Pancreas (tissue), 10 donors: ENCODE measurements at regions not wholly inside any gene's neighbourhood (a gene's known extent, or its start where the extent isn't known, plus 50 kb on each side); places are given as distances from the start of the nearest gene placed in this dataset.
A peak's percentile ranks its signal among the peaks of the same experiment; 100 is the strongest.

Source experiments
- ATAC-seq, 4 donors: fragments of 200-7000 bp; cut with Tn5 transposase; one replicate each; pipeline versions ENCODE4 v1.8.0 to v1.9.1; 2020; ENCODE audit warnings: mild to moderate bottlenecking in 4 of 4, moderate library complexity in 4 of 4
- DNase-seq, 6 donors: peaks; one replicate each; pipeline ENCODE4 v3.0.0-alpha.2; 2020
- FAIRE-seq: peaks from 2 replicates; lab custom pipeline; 2012; peaks lifted over from hg19 to GRCh38; lab: Jason Lieb, UNC
- H3K27ac ChIP-seq, 4 donors: fragments of 200-600 bp; sonication (generic); 1 replicate in 3 of 4; 2 replicates in 1 of 4; pipeline versions ENCODE4 v1.5.0 to v1.8.0; 2020
- H3K27me3 ChIP-seq, 4 donors: fragments of 200-600 bp; one replicate each; pipeline ENCODE4 v1.8.0; 2021
- H3K36me3 ChIP-seq, 3 donors: fragments of 200-600 bp; sonication (generic) in 1 of 3; one replicate each; pipeline versions ENCODE4 v1.5.0 to v1.8.0; 2020 to 2021
- H3K4me1 ChIP-seq, 3 donors: fragments of 200-600 bp; one replicate each; pipeline ENCODE4 v1.8.0; 2021
- H3K4me3 ChIP-seq, 4 donors: fragments of 200-600 bp; sonication (generic) in 2 of 4; one replicate each; pipeline versions ENCODE4 v1.5.0 to v1.8.0; 2020 to 2021
- H3K9me3 ChIP-seq, 4 donors: fragments of 200-600 bp; one replicate each; pipeline ENCODE4 v1.8.0; 2021
- WGBS, 2 donors: extraction: QIAGEN DNeasy Blood & Tissue Kit; methylation state at CpG; one replicate each; pipeline ENCODE4 v1.1.7; 2013; 5-methylcytosine and 5-hydroxymethylcytosine counted together
- intact Hi-C, 3 donors: fragments of 100-400 bp; cut with DNase I; formaldehyde crosslinking; loops; one replicate each; pipeline versions ENCODE4 v1.11.1 to v1.14.2; 2022
- TF ChIP-seq, protein P1 (sequence below), 4 donors: fragments of 200-600 bp; sonication (generic) in 3 of 4; IDR thresholded peaks; one replicate each; pipeline versions ENCODE4 v1.5.0 to v1.8.0; 2021; ENCODE audit warnings: antibody characterized with exemption in 4 of 4
- donor health status: healthy with polysubstance abuse.
- donor health status: DM: no; HTN: no; CAD: no; lungs with moderate emphysema.
- donor health status: DM: no; HTN: no; CAD: no.
- donor health status: control.
- donor health status: control.
- donor health status: Bipolar disorder and iron deficiency.
- donor health status: DM: yes; HTN: yes; CAD: no.
- donor health status: DM: no; HTN: no; CAD: no.
- donor health status: DM: no; HTN: no; CAD: no.
- donor health status: DM: yes; HTN: yes; CAD: no.

DNA sequence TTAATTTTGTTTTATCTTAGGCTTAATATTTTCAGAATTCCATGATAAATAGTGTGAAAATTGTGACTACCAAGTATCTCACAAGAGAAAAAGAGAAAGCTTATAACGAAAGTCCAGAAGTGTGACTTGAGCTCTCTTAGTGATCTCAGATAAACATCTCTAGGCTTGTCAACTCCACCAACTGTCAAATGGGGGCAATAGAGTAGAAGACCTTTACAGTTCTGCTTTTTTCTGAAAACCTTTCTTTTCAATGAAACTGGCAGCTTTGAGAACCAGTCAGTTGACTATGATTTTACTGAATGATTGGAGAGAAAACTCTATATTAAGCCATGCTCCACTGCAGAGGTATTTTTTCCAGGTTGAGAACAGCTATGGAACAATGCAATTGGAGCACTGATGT, 119.2 kb upstream of the TP63 start:
- no peak overlapping the region for H3K4me3 ChIP-seq
- H3K27ac ChIP-seq, result no peak overlapping the region
- DNase-seq (no peak), FAIRE-seq (no peak), ATAC-seq (no peak)
- H3K36me3 ChIP-seq, result no peaks in the 10 kb centered on the region
- WGBS, 2 donors, result 23 to 37% methylated on average over 1 of the region's 1 CpG
- no peaks in the 10 kb centered on the region for H3K9me3 ChIP-seq
- intact Hi-C loops, result no loop called here
- no peaks in the 10 kb centered on the region for H3K4me1 ChIP-seq
- TF ChIP-seq, protein P1, sequence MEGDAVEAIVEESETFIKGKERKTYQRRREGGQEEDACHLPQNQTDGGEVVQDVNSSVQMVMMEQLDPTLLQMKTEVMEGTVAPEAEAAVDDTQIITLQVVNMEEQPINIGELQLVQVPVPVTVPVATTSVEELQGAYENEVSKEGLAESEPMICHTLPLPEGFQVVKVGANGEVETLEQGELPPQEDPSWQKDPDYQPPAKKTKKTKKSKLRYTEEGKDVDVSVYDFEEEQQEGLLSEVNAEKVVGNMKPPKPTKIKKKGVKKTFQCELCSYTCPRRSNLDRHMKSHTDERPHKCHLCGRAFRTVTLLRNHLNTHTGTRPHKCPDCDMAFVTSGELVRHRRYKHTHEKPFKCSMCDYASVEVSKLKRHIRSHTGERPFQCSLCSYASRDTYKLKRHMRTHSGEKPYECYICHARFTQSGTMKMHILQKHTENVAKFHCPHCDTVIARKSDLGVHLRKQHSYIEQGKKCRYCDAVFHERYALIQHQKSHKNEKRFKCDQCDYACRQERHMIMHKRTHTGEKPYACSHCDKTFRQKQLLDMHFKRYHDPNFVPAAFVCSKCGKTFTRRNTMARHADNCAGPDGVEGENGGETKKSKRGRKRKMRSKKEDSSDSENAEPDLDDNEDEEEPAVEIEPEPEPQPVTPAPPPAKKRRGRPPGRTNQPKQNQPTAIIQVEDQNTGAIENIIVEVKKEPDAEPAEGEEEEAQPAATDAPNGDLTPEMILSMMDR (IDR thresholded peaks at IDR 0.05), result no peak
- H3K27me3 ChIP-seq, result no peaks in the 10 kb centered on the region

DNA sequence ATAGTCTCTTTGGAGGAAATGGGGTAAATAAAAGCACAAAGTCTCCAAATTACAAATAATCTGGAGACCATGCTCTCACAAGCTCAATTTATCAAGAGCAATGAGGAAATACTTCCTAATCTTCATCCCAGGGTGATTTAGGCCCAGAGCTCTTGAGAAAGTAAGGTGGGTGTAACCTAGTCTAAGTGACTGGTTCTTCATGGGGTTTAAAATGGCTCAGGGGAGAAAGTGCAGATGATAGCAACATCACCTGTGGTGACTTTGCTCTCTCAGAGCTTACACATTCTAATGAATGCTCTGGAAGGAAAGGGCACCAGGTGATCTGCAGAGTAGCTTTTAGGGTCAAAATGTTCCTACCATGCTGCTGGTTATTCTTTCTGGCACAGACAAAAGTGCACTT, 118.4 kb upstream of the TP63 start:
- TF ChIP-seq, protein P1 (IDR thresholded peaks at IDR 0.05), result no peak
- H3K4me3 ChIP-seq, result no peak overlapping the region
- no peaks in the 10 kb centered on the region for H3K4me1 ChIP-seq
- ATAC-seq (no peak), DNase-seq (no peak), FAIRE-seq (no peak)
- H3K36me3 ChIP-seq, result no peaks in the 10 kb centered on the region
- intact Hi-C loops, result no loop called here
- no peaks in the 10 kb centered on the region for H3K27me3 ChIP-seq
- H3K27ac ChIP-seq, result no peak overlapping the region
- H3K9me3 ChIP-seq, result no peaks in the 10 kb centered on the region

DNA sequence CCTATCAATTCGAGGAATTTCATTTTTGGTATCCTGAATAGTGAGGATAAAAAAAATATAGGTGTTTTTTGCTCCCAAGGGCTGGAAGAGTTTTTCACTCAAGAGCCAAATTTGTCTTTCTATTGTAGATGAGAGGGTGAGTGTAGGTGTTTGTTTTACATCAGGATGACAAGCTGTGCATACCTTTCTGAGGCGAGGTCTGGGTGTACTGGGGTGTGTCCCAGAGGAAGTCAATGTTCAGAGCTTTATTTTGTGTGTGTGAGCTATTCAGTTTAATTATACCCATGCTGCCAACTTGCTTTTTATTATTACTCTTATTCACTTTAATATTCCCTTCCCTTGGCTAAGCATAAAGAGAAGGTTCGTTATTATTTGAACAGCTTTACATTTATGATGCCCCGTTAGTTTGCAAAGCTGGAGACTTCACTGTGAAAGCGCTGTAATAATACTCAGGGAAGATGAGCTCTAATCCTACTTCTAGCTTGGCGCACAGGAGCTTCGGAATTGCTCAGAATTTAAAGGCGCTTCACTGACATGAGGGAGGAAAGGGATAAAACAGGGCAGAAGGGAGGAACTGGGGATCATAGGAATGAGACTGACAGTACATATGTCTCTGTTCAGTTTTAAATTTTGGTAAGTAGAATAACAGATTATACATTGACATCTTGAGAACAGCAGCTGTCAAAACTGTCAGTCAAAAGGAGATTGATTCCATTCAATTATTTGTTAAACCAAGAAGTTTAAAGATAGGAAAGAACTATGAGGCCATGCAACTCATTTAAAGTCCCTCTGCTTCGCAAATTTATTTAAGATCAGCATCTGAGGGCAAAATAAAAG, 117.7 kb upstream of the TP63 start:
- intact Hi-C loops, result no loop called here
- H3K36me3 ChIP-seq, result no peaks in the 10 kb centered on the region
- peaks cover 0 to 2% (median 0%) of the 10 kb centered on the region in 4 donors for H3K9me3 ChIP-seq
- no peaks in the 10 kb centered on the region for H3K27me3 ChIP-seq
- no peak for DNase-seq
- H3K4me1 ChIP-seq, result no peaks in the 10 kb centered on the region
- peak in 2 of 4 donors; percentile 36 to 40 for ATAC-seq
- FAIRE-seq, result no peak
- TF ChIP-seq, protein P1 (IDR thresholded peaks at IDR 0.05), result no peak
- H3K27ac ChIP-seq, result no peak overlapping the region
- 52 to 57% methylated on average over 9 of the region's 9 CpGs for WGBS, 2 donors
- H3K4me3 ChIP-seq, result no peak overlapping the region

DNA sequence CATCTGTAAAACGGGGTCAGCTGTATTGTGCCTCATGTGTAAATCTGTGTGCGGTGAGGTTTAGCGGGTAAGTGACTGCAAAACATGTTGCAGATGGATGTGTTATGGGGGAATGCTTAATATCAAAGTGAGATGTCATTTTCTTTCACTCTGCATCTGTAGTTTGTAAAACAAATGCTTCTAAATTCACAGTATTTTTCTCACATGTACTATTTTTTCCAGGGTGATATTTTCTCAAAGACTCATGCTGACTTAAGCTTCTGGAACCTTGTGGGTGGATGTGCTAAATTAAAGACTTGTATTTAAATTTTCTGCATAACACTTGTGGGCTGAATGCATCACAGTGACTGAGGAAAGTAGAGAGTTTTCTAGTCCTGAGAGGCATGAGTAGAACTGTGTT, 115.2 kb upstream of the TP63 start:
- TF ChIP-seq, protein P1 (IDR thresholded peaks at IDR 0.05), result no peak

DNA sequence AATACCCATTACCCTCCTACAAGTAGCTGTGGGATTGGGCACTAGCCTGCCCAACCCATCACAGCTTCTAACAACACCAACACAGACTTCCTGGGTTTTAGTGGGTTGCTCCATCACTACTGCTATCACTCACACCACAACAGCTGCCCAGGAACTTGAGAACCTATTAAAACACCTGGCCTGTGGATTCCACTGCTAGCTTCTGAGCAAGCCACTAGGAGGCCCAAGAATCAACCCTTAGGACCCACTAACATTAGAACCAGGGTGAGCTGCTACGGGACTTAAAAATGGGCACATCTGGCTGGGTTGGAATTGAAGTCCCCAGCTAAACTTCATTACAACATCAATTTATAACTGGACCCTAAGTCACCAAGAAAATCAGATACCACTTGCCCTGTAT, 113.2 kb upstream of the TP63 start:
- ATAC-seq (no peak), DNase-seq (no peak), FAIRE-seq (no peak)
- Histone ChIP-seq H3K36me3 (no peaks in the 10 kb centered on the region), H3K27me3 (no peaks in the 10 kb centered on the region), H3K9me3 (peaks cover 0 to 4% (median 0%) of the 10 kb centered on the region in 4 donors), H3K4me1 (no peaks in the 10 kb centered on the region), H3K27ac (no peak overlapping the region), H3K4me3 (no peak overlapping the region)
- 82 to 100% methylated on average over 1 of the region's 1 CpG for WGBS, 2 donors
- TF ChIP-seq, protein P1 (IDR thresholded peaks at IDR 0.05), result no peak
- intact Hi-C loops, result no loop called here

More for the DNA sequence above, 115.2 kb upstream of the TP63 start:
- H3K36me3 ChIP-seq, result no peaks in the 10 kb centered on the region
- intact Hi-C loops, result no loop called here
- FAIRE-seq (no peak), ATAC-seq (no peak), DNase-seq (no peak)
- peaks cover 0 to 4% (median 0%) of the 10 kb centered on the region in 4 donors for H3K9me3 ChIP-seq
- 62 to 68% methylated on average over 3 of the region's 3 CpGs for WGBS, 2 donors
- H3K4me3 ChIP-seq, result no peak overlapping the region
- no peaks in the 10 kb centered on the region for H3K27me3 ChIP-seq
- no peaks in the 10 kb centered on the region for H3K4me1 ChIP-seq
- H3K27ac ChIP-seq, result no peak overlapping the region
